Smooth muscle cell (in vitro differentiated cells): ENCODE measurements at regions not wholly inside any gene's neighbourhood (a gene's known extent, or its start where the extent isn't known, plus 50 kb on each side); places are given as distances from the start of the nearest gene placed in this dataset.

Experiments
- DNase-seq: peaks from one replicate; lab custom pipeline; 2025; ENCODE audit not compliant: unreplicated experiment; lab: John Stamatoyannopoulos, UW
- H2AFZ ChIP-seq: fragments of 200-600 bp; sonication (generic); 2 replicates; pipeline ENCODE4 v1.6.0; 2016; ENCODE audit warnings: antibody characterized with exemption, low read depth, mild to moderate bottlenecking
- H3F3A ChIP-seq: fragments of 200-600 bp; sonication (generic); 2 replicates; pipeline ENCODE4 v1.6.0; 2017; ENCODE audit warnings: antibody characterized with exemption, low read depth
- H3K27ac ChIP-seq: fragments of 200-600 bp; sonication (generic); 2 replicates; pipeline ENCODE4 v1.5.1; 2016; ENCODE audit warnings: low read depth, mild to moderate bottlenecking
- H3K27me3 ChIP-seq: fragments of 200-600 bp; sonication (generic); 2 replicates; pipeline ENCODE4 v1.6.1; 2016; ENCODE audit warnings: low read depth, mild to moderate bottlenecking
- H3K36me3 ChIP-seq: fragments of 200-600 bp; sonication (generic); 2 replicates; pipeline ENCODE4 v1.5.1; 2016; ENCODE audit warnings: low read depth
- H3K4me1 ChIP-seq: fragments of 200-600 bp; sonication (generic); 2 replicates; pipeline ENCODE4 v1.5.1; 2016; ENCODE audit warnings: low read depth
- H3K4me2 ChIP-seq: fragments of 200-600 bp; sonication (generic); 2 replicates; pipeline ENCODE4 v1.6.0; 2016; ENCODE audit warnings: mild to moderate bottlenecking
- H3K4me3 ChIP-seq: fragments of 200-600 bp; sonication (generic); 2 replicates; pipeline ENCODE4 v1.5.1; 2016; ENCODE audit warnings: mild to moderate bottlenecking
- H3K79me2 ChIP-seq: fragments of 200-600 bp; sonication (generic); 2 replicates; pipeline ENCODE4 v1.6.0; 2016; ENCODE audit warnings: low read depth, mild to moderate bottlenecking
- H3K9ac ChIP-seq: fragments of 200-600 bp; sonication (generic); 2 replicates; pipeline ENCODE4 v1.6.0; 2016; ENCODE audit warnings: low read depth
- H3K9me3 ChIP-seq: fragments of 200-600 bp; sonication (generic); replicated peaks from 2 replicates; pipeline ENCODE4 v1.5.1; 2016; ENCODE audit warnings: low read depth
- H4K20me1 ChIP-seq: fragments of 200-600 bp; sonication (generic); 2 replicates; pipeline ENCODE4 v1.6.0; 2016; ENCODE audit warnings: low read depth
- WGBS: methylation state at CpG from one replicate; pipeline ENCODE4 v1.1.7; 2016; ENCODE audit warnings: low lambda C conversion rate; 5-methylcytosine and 5-hydroxymethylcytosine counted together
- TF ChIP-seq, protein P1 (sequence below): fragments of 200-600 bp; sonication (generic); IDR thresholded peaks from 2 replicates; pipeline ENCODE4 v1.5.1; 2017; ENCODE audit warnings: borderline replicate concordance, mild to moderate bottlenecking, antibody characterized with exemption; ENCODE audit not compliant: insufficient read depth, poor library complexity, severe bottlenecking

DNA sequence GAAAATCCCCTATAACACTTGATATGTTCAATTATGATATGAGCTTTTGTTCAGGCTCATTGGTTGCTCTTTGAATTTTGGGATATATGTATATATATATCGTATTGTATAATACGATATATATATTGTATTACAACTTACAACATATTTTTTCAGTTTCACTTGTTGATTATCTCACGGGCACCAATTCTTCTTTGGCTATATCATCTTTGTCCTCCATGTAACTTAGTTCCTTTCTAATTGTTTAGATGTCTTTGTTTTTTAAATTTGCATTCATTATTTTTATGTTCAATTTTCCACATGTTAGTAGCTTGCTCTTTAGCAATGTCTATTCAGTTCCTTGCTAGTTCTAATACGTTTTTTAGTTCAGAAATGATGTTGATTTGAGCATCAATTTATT lies 150.0 kb downstream of the BACH1 start:
- no peak overlapping the region for H3K4me2 ChIP-seq
- TF ChIP-seq, protein P1, sequence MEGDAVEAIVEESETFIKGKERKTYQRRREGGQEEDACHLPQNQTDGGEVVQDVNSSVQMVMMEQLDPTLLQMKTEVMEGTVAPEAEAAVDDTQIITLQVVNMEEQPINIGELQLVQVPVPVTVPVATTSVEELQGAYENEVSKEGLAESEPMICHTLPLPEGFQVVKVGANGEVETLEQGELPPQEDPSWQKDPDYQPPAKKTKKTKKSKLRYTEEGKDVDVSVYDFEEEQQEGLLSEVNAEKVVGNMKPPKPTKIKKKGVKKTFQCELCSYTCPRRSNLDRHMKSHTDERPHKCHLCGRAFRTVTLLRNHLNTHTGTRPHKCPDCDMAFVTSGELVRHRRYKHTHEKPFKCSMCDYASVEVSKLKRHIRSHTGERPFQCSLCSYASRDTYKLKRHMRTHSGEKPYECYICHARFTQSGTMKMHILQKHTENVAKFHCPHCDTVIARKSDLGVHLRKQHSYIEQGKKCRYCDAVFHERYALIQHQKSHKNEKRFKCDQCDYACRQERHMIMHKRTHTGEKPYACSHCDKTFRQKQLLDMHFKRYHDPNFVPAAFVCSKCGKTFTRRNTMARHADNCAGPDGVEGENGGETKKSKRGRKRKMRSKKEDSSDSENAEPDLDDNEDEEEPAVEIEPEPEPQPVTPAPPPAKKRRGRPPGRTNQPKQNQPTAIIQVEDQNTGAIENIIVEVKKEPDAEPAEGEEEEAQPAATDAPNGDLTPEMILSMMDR = no peak
- no peaks in the 10 kb centered on the region for H3K9me3 ChIP-seq
- H3K4me1 ChIP-seq = no peaks in the 10 kb centered on the region
- H3K79me2 ChIP-seq = no peaks in the 10 kb centered on the region
- no peaks in the 10 kb centered on the region for H4K20me1 ChIP-seq
- 95% methylated on average over 4 of the region's 4 CpGs for whole genome bisulfite sequencing
- no peak overlapping the region for H3K4me3 ChIP-seq
- no peaks in the 10 kb centered on the region for H3K27me3 ChIP-seq
- no peaks in the 10 kb centered on the region for H3K36me3 ChIP-seq
- no peak for DNase-seq
- no peaks in the 10 kb centered on the region for H3F3A ChIP-seq
- no peak overlapping the region for H3K9ac ChIP-seq
- no peak overlapping the region for H3K27ac ChIP-seq
- no peak overlapping the region for H2AFZ ChIP-seq

DNA sequence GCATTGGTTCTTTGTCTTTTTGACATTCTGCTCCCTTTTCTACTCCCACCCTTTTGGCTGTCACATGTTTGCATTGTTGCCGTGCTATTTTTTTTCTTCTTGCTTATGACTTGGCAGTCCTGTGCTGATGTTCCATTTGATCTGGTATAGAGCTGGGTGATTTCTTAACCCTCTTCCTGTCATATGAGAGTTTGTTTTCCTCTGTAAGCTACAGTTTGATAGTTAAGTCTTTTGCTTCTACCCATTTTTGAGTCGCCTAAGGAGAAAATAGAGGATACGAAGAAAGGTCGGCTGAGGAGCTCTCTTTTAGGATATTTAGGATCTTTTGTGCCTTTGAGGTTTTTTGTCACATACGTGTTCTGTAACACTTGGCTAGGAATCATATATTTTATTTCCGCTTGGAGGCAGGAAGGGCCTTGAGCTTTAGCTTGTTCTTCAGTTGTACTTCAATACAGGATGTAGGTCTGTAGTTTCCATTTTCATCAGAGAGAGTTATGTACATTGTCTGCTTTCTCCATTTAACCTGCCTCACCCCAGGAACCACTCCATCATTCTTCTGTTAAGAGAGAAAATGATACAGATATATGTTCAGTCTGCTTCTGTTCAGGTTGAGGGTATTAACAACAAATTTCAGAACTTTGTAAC lies 150.7 kb downstream of the BACH1 start:
- no peak overlapping the region for H3K9ac ChIP-seq
- TF ChIP-seq, protein P1 = no peak
- H3K4me1 ChIP-seq = no peaks in the 10 kb centered on the region
- no peaks in the 10 kb centered on the region for H3K9me3 ChIP-seq
- H3K36me3 ChIP-seq = no peaks in the 10 kb centered on the region
- H4K20me1 ChIP-seq = no peaks in the 10 kb centered on the region
- no peak overlapping the region for H3K4me3 ChIP-seq
- H3K27me3 ChIP-seq = no peaks in the 10 kb centered on the region
- H3F3A ChIP-seq = no peaks in the 10 kb centered on the region
- 95% methylated on average over 6 of the region's 6 CpGs for WGBS
- no peaks in the 10 kb centered on the region for H3K79me2 ChIP-seq
- H3K27ac ChIP-seq = no peak overlapping the region
- no peak overlapping the region for H2AFZ ChIP-seq
- no peak overlapping the region for H3K4me2 ChIP-seq
- no peak for DNase-seq

DNA sequence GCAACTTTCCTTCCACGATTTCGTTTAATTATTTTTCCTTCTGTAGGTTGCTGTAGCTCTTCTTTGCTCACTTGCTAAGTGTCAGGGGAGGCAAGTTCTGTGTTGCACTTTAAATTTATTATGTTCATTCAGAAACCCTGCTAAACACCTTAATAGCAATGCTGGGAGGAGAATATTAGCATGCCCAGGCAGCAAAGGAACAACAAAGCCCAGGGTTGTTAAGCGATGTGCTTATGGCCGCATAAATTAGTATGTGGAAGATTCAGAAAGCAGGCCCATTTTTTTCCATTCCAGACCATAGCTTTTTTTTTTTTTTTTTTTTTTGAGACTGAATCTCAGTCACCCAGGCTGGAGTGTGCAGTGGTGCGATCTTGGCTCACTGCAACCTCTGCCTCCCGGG lies 151.3 kb downstream of the BACH1 start:
- H3K9me3 ChIP-seq = no peaks in the 10 kb centered on the region
- H3K4me1 ChIP-seq = no peaks in the 10 kb centered on the region
- no peak overlapping the region for H2AFZ ChIP-seq
- H3K36me3 ChIP-seq = no peaks in the 10 kb centered on the region
- H3K27ac ChIP-seq = no peak overlapping the region
- H3K9ac ChIP-seq = no peak overlapping the region
- 97% methylated on average over 6 of the region's 6 CpGs for WGBS
- TF ChIP-seq, protein P1 = no peak
- no peaks in the 10 kb centered on the region for H3K79me2 ChIP-seq
- H3K27me3 ChIP-seq = no peaks in the 10 kb centered on the region
- H3F3A ChIP-seq = no peaks in the 10 kb centered on the region
- H3K4me2 ChIP-seq = no peak overlapping the region
- no peak overlapping the region for H3K4me3 ChIP-seq
- no peak for DNase-seq
- no peaks in the 10 kb centered on the region for H4K20me1 ChIP-seq

DNA sequence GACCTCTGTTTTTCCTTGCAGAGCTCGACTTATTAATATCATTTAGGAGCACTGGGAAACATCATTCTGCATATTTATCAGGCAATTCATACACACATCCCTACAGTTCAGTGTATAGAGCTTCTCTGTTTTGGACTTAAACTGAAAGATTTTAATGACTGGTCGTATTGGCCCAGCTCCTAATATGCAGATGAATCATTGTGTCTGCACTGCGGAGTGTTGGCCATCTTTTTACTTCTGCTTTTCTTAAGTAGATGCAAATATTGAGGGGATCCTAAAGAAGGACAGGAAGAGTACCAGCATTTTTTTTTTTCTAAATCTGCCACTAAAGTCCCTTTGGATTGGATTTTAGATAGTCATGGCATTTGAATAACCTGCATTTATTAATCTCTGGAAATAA lies 154.8 kb downstream of the BACH1 start:
- H3F3A ChIP-seq = no peaks in the 10 kb centered on the region
- H3K4me3 ChIP-seq = no peak overlapping the region
- no peak overlapping the region for H3K9ac ChIP-seq
- 91% methylated on average over 3 of the region's 3 CpGs for WGBS
- no peaks in the 10 kb centered on the region for H3K9me3 ChIP-seq
- H3K27me3 ChIP-seq = no peaks in the 10 kb centered on the region
- no peak for DNase-seq
- no peaks in the 10 kb centered on the region for H3K36me3 ChIP-seq
- no peak overlapping the region for H3K27ac ChIP-seq
- no peak overlapping the region for H3K4me2 ChIP-seq
- H3K4me1 ChIP-seq = no peaks in the 10 kb centered on the region
- H4K20me1 ChIP-seq = no peaks in the 10 kb centered on the region
- TF ChIP-seq, protein P1 = no peak
- H3K79me2 ChIP-seq = no peaks in the 10 kb centered on the region
- no peak overlapping the region for H2AFZ ChIP-seq
